GDM1 (cell line): ENCODE measurements at regions not wholly inside any gene's neighbourhood (a gene's known extent, or its start where the extent isn't known, plus 50 kb on each side); places are given as distances from the start of the nearest gene placed in this dataset.
"Not testable (repeated sequence)": the region's sequence is repeated elsewhere in the genome, so short reads cannot be mapped to it uniquely, and the experiment has no call there.

ENCODE experiments used
- DNase-seq: peaks from one replicate; lab custom pipeline; 2025; lab: John Stamatoyannopoulos, UW

DNA sequence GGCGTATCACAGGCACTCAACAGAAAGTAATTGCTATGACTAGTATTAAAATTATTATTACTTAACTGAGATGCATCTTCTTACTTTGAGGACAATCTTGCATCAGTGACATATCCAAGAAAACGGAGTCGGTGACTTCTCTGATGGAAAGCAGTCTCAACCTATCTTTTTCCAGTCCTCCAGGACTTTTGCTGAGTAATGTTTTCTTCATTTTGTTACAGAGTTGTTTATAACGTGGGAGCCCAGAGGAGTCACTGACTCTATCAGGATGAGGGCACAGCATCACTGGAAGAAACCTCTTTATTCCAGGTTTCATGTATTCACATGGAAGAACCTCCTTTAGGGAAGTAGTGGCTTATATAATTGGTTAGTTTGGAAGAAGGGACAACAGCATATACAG, 51.5 kb upstream of the MELK start:
- DNase-seq, result no peak

DNA sequence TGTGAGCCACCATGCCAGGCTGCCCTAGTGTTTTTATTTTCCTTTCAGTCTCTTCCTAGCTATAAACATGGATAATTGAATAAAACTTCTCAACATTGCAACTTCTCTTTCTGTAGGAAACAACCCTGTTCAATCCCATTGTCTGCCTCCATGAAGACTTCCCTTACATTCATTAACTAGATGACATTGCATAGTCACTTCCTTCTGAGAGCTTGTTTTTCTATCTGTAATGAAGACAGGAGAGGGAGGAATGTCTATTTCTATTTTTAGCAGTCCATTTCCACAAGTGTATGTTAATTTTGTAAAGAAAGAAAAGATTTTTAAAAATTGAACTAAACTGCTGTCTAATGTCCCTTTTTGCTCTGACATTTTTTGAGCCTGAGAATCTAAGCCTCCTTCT, 55.6 kb upstream of the MELK start:
- DNase-seq, result no peak

DNA sequence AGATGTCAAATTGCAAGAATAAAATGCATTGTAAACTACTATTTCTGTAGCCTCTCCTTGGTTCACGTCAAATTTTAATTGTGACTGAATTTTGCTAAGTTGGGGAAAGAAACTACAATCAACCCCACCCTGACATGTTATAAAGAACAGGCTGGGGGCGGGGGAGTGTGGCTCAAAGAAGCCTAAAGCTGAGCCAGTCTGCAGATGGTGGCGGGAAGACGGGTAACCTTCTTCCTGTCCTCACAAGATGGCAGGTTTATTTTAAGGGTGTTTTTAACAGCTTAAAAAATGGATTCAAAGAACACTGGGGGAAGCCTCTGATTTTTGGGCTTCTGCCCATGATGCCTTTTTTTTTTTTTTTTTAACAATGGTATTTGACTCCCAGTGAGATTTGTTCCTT, 68.5 kb upstream of the MELK start:
- no peak for DNase-seq

DNA sequence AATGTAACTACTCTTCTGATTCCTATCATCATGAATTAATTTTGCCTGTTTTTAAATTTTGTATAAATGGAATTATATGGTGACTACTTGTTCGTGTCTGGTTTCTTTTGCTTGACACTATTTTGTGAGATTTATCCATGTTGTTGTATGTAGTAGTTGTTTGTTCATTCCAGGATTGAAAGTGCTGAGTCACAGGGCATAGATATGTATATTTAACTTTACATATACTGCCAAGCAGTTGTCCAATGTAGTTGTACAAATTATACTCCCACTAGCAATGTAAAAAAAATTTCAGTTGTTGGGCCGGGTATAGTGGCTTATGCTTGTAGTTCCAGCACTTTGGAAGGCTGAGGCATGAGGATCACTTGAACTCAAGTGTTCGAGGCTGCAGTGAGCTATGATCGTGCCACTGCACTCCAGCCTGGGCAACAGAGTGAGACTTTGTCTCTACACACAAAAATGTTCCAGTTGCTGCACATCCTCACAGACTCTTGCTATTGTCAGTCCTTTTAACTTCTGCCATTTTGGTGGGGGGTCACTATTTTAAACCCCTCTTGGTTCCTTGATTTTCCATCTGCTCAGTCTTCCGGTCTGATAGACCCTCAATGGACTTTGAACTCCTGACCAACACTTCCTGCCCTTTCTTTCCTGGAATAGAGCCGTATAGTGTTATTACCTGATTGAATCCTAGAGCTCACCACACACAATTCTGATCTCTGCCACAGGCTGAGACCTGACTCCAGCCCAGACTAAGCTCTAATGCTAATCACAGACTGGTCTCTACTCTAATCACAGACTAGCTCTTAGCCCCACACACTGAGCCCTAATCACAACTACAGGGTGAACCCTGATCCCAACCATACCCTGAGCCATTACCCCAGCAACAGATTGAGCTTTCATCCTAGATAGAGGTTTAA, 69.3 kb upstream of the MELK start:
- DNase-seq, result no peak

DNA sequence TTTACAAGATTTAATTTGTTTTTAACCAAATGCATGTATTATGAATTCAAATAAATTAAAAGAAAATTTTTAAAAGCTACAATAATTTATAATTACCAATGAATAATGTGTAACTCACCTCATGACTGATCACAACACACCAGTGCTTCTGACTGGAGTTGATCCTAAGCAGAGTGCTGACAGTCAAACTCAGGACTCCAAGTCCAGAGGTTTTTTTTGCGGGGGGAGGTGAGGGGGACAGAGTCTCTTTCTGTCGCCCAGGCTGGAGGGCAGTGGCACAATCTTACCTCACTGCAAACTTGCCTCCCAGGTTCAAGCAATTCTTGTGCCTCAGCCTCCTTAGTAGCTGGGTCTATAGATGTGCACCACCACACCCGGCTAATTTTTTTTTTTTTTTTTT, 71.0 kb upstream of the MELK start:
- no peak for DNase-seq

DNA sequence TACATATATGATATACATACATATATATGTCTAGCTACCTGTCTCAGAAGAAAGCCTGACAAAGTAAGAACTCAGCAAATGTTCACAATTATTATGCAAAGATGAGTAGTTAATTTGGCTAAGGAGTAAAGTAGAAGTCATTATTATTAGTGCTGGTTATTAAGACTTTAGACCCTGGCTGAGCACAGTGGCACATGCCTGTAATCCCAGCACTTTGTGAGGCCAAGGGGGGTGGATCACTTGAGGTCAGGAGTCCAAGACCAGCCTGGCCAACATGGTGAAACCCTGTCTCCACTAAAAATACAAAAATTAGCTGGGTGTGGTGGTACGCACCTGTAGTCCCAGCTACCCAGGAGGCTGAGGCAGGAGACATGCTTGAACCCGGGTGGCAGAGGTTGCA, 71.8 kb upstream of the MELK start:
- not testable (repeated sequence) for DNase-seq

DNA sequence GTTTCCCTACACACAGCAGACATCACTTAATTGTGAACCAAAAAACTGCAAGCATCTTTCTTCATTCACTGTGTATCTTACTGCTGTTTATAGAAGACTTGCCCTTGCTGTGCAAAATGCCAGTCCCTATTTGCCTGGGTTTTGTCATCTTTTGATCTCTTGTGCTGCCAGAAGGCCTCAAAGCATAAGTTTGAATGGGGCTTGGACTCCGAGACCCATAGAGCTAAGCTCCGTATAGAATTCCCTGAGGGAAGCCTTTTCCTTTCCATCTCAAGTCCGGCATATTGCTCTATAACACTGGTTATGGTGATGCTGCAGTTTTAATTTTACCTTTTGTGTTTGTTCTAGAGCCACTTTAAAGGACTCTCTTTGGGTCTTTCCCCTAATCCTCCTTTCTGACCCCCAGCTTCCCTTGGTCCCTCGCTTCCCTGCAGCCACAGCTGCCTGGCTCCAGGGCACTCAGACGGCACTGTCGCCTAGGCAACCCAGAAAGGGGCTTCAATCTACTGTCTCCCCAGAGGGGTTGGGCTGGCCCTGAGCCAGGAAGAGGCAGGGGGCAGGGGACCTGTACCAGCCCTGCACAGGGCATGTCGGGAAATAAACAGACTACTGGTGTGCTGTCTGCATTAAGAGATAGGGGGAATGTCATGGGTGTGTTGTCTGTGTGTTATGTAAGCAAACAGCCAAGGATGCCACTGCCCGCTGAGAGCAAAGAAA, 73.4 kb upstream of the MELK start:
- no peak for DNase-seq

DNA sequence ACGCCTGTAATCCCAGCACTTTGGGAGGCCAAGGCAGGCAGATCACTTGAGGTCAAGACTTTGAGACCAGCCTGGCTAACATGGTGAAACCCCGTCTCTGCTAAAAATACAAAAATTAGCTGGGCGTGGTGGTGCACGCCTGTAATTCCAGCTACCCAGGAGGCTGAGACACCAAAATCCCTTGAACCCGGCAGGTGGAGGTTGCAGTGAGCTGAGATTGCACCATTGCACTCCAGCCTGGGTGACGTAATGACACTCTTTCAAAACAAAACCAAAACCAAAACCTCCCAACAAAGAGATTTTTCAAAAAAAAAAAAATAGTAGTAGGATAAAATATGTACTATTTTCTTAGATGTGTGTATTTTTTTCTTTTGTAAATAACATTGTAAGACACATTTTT, 79.1 kb upstream of the MELK start:
- DNase-seq, result not testable (repeated sequence)

DNA sequence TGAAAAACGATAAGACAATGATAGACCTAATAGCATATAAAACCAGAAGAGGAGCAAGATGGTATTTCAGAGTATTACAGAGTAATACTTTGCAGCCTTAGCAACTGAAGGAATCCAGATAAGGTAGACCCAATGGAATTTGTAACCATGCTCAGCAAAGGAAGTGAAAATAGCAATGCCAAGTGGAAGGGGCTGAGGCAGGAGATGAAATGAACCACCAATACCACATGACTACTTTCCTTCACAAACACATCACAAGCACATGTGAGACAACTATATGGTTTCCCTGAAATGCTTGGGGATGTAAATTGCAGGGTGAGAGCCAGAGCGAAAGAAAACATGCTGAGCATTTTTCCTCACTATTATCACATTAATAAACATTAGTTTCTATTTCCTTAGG, 79.8 kb upstream of the MELK start:
- no peak for DNase-seq

DNA sequence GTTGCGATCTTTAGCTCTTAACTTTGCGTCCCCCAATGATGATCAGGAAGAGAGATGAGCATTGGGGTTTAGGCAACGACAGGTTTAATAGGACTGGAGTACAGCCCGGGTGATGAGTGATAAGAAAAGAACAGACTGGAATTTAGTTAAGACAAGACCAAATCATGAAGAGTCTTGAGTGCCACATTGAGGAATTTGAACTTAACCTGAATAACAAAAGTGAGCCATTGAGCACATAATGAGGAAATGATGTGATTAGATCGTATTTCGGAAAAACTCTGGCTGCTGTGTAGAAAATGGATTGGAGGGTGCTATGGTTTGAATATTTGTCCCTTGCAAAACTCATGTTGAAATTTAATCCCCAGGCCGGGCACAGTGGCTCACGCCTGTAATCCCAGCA, 83.2 kb upstream of the MELK start:
- DNase-seq, result no peak

DNA sequence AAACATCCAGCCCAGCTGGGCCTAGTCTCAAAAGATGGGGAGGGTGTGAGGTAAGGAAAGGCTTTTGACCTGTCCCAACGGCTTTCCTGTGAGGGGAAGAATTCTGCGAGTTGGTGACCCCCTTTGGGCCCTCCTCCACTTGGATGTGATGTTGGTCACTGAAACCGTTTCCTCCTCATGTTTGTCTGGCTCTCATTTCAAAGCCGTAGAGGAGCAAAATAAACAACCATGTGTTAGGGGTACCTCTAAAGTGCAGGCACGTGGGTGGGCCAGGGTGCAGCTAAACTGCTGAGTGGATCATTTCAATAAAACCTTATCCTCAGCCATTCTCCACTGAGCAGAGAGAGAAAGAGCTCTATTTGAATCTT, 84.3 kb upstream of the MELK start:
- DNase-seq, result no peak

DNA sequence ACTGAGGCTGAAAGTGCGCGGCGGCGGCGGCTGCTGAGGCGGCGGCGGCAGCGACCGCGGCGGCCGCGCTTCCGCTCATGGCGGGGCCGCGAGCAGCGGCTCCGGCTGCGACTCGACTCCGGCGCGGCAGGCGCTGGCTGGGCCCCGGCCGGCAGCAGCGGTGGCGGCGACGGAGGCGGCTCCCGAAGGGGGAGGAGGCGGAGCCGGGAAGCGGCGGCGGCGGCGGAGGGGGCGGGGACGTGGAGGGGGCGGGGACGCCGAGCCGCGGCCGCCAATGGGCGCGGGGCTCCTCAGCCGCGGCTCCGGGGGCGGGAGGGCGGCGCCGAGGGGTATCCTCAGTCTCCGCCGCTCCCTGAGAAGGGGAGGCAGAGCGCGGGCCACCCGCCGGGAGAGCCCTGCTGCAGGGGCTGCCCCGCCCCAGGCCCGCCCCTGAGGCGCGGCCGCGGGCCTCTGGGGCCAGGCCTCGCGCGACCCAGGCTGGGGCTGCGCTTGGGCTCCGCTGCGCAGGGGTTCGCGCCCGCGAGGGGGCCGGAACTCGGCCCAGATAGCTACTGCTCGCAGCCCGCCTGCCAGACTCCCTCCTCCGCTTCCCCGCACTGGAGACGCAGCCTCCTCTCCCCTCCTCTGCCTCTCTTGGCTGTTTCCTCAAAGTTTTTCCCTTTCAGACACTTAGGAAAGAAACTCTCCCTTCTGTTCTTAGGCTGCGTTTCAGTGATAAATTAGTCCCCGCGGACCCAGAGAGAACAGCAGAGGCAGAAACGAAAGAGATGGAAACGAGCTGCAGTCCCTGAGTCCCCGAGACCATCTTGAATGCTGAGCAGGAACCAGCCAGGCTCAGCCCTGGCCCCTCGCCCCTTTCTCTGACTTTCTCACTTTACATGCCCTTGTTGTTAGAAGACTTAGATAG, 85.0 kb upstream of the MELK start:
- DNase-seq, result peak; percentile 94

DNA sequence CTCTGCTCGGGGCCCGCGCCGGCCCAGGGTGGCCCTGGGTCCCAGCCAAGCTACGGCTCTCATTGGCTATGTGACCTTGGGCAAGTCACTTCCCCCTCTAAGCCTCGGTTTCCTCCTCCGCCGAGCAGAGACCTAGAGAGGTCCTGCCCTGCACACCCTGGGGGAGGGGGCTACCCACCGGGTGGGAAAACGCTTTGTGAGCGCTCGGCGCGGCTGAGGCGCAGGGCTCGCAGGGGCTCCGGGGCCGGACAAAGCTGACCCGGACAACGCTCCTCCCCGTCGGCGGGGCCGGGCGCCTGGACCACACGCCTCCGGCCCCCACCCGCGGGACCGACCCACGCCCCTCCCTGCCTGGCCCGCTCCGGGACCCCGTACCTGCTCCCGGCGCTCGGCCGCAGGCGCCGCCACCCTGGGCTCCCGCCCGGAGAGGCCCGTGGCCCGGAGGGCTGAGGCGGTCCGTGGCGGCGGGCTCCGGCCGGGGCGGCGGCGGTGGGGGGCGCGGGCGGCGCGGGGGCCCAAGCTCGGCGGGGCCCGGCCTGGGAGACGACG, 85.7 kb upstream of the MELK start:
- peak; percentile 61 for DNase-seq

DNA sequence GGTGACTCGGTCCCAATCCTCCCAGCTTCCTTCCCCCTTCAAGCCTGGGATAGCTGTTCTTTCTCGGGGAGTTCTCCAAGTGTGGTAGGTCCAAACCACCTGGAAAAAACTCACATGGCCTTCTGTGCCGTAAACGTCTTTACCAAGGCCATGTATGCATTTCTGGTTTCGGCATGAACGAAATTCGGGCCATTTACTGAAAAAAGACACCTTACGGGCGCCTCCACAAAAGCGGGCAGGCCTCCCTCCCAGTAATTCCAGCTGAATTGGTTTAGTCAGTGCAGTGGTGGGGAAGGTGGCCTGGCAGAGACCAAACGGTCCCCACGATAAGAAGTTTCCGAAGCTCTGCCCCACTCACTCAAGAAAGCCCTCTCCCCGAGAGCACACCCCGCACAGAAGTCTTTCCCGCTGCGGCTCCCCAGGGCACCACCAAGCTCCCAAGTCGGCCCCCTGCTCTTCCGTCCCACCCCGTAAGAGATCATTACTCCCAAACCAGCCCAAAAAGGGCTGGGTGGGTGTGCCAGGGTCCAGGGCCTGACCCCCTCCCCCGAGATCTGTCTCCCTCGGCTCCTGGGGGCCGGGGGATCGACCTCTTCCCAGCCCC, 86.3 kb upstream of the MELK start:
- no peak for DNase-seq

DNA sequence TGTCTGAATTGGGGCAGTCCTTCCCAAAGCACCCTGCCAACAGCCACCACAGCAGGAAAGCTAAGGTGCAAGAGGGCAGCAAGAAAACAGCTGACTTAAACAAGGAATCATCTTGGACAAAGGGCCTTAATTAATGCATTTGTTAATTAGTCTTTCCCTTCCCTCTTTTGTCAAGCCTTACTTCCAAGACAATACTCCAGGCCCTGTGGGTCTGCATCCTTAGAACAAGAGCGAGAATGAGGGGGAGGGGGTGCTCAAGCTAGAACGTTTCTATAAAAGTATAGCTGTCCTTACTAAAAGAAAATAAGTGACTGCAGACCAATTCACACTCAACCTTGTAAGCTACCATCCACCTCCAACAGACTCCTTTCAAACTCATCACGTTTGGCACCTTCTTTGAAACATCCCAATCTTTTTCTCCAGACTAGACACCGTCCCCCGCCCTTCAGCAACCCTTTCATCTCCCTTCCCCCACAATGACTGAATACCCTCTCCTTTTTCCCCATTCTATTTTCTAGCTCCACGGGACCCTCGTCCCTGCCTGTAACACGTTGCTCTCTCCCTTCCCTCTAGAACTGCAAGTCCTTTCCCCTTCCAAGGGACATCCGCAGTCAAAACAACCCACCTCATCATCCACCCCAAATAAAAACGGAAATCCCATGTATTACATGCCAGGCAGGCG, 85.7 kb upstream of the RNF38 start:
- DNase-seq, result no peak

DNA sequence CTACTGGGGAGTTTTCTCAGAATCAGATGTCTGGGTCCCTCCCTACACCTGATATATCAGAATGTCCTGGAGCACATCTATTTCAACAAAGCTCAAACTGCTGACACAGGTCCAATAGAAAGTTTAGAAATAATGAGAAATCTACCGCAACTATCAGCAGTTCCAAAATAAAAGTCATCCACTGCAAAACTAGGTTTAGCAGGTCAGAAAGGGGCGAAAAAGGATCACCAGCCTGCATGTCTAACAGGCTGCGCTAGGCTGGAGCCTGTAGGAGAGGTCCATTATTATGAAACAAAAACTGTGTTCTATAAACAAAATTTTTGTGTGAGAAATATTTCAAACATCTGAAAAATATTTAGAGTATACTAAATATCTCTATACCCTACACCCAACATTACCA, 84.1 kb upstream of the RNF38 start:
- no peak for DNase-seq

DNA sequence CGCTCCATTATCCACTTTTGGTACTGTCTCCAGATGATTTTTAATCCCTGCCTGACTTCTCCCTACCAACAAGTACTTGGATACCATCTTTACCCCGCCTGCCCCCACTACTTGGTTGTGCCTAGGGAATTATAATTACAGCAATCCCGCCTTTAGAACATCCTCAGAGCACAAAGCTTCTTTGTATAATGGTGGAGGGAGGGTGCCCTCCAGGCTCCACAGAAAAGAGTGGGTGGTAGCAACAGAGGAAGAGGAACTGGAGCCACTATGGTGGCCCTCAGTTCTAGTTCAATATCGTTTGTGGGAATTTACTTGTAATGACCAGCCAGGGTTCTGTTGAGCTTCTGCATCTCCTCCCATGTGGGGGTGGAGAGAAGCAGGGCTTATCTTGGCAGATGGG, 79.0 kb upstream of the RNF38 start:
- DNase-seq, result no peak

DNA sequence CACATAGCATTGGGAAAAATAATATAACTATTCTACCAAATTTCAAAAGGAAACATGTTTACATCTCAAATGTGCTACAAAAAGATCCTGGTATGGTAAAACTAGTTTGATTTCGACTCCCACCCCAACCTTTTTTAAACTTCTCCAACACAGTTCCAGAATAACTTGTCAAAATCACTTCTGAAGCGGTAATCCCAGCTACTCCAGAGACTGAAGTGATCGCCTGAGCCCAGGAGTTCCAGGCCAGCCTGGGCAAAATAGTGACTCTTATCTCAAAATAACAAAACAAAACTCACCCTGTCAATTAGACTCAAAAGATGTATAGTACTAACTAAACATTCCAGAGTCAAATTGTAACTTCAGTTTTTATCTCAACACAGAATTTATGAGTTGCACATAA, 71.3 kb upstream of the RNF38 start:
- DNase-seq, result no peak

DNA sequence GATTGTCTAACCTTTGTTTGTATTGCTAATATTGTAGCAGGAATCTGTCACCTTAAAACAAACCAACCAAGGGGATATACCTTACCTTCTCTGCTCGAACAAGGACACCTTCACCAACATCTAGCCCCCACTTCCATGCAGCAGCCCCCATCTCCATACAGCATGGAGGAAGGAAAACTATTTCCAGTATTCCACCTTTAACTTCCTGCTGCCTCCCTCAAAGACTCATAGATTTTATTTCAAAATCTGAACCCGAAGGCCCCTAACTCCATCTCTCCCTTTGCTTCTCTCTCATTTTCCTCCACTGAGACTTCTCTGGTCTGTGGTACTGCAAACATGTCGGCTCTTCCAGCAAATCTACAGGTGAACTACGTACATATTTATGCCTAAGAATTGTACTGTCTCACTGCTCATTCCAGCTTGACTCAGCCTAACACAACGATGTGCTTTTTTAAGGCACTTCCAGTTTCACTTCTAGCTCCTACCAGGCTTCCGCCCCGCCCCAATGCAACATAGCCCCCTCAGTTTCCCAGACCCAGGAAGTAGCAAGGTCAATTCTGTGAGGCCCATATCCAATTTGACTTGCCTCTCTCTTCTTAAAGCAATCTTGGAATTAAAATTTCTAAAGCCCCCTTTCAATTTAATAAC, 70.7 kb upstream of the RNF38 start:
- DNase-seq, result peak; percentile 25

DNA sequence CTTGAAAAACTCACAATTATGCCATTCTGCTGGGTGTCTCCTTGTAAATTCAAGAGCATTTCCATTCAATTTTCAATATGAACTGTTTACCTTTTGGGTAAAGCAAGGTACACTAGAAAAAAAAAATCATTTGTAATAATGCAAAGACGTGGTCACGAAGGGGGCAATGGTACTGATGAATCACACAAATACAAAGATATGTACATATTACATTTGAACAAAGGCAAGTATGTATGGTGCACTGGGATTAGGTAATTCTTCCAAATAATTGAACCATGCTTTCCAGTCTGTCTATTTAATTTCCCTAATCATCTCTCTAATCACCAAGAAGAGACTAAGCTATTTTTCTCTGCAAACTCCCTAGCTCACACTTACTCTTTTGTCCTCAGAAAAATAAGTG, 63.4 kb upstream of the RNF38 start:
- DNase-seq, result no peak

DNA sequence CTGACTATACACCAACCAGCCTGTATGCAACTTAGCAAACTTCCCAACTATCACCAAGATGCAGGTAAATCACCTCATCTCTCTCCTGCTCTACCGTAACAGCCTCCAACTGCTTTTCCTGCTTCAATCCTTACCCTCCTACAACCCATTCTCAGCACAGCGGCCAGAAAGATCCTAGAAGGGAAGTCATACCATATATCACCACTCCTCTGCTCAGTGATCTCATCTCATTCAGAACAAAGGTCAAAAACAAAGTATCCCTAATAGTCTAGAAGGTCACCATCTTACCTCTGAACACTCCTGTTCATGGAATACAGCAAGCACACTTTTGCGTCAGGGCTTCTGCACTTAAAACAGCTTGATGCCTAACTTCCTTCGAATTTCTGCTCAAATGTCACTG, 62.2 kb upstream of the RNF38 start:
- no peak for DNase-seq
